Astrocyte of the hippocampus (primary cell): ENCODE measurements at regions not wholly inside any gene's neighbourhood (a gene's known extent, or its start where the extent isn't known, plus 50 kb on each side); places are given as distances from the start of the nearest gene placed in this dataset.
A peak's percentile ranks its signal among the peaks of the same experiment; 100 is the strongest.
"Not testable (repeated sequence)": the region's sequence is repeated elsewhere in the genome, so short reads cannot be mapped to it uniquely, and the experiment has no call there.

Experiments used
- DNase-seq: peaks from one replicate; pipeline ENCODE4 v3.0.0; 2011; ENCODE audit warnings: low read depth, low spot score

GRCh38 chr5:28714907-28715698 lies 1676.7 kb upstream of the CDH9 start:
- DNase-seq, result no peak

- DNase-seq, result no peak
These were observed 1672.0 kb upstream of the CDH9 start for GRCh38 chr5:28710360-28710759.

GRCh38 chr5:28708472-28708871 lies 1670.1 kb upstream of the CDH9 start:
- DNase-seq, result no peak

GRCh38 chr5:28707706-28708105 lies 1669.3 kb upstream of the CDH9 start:
- peak; percentile 21 for DNase-seq

- DNase-seq, result no peak
These were observed 1665.4 kb upstream of the CDH9 start for GRCh38 chr5:28703651-28704260.

- peak; percentile 51 for DNase-seq
These were observed 1653.1 kb upstream of the CDH9 start for GRCh38 chr5:28691526-28691925.

- DNase-seq, result no peak
These were observed 1647.4 kb upstream of the CDH9 start for GRCh38 chr5:28685794-28686193.

- DNase-seq, result no peak
These were observed 1640.5 kb upstream of the CDH9 start for GRCh38 chr5:28678899-28679298.

GRCh38 chr5:28666110-28666509 lies 1627.7 kb upstream of the CDH9 start:
- DNase-seq, result no peak

- peak; percentile 11 for DNase-seq
These were observed 1609.7 kb upstream of the CDH9 start for GRCh38 chr5:28648108-28648507.

GRCh38 chr5:28632607-28633006 lies 1594.2 kb upstream of the CDH9 start:
- DNase-seq, result no peak

GRCh38 chr5:28603869-28604268 lies 1565.5 kb upstream of the CDH9 start:
- DNase-seq, result no peak

- DNase-seq, result no peak
These were observed 1564.0 kb upstream of the CDH9 start for GRCh38 chr5:28602429-28602828.

- not testable (repeated sequence) for DNase-seq
These were observed 1558.3 kb upstream of the CDH9 start for GRCh38 chr5:28596707-28597106.

GRCh38 chr5:28580616-28581015 lies 1542.2 kb upstream of the CDH9 start:
- DNase-seq, result peak; percentile 74

- DNase-seq, result no peak
These were observed 1537.6 kb upstream of the CDH9 start for GRCh38 chr5:28576022-28576421.

- DNase-seq, result no peak
These were observed 1537.0 kb upstream of the CDH9 start for GRCh38 chr5:28575368-28575767.

- no peak for DNase-seq
These were observed 1536.2 kb upstream of the CDH9 start for GRCh38 chr5:28574606-28575005.

GRCh38 chr5:28567048-28567447 lies 1528.7 kb upstream of the CDH9 start:
- DNase-seq, result no peak

GRCh38 chr5:28561522-28561921 lies 1523.1 kb upstream of the CDH9 start:
- DNase-seq, result no peak

GRCh38 chr5:28558196-28558595 lies 1519.8 kb upstream of the CDH9 start:
- DNase-seq, result no peak

GRCh38 chr5:28557114-28557513 lies 1518.7 kb upstream of the CDH9 start:
- DNase-seq, result no peak

- DNase-seq, result no peak
These were observed 1511.2 kb upstream of the CDH9 start for GRCh38 chr5:28549588-28549987.
